GM19455 (cell line): ENCODE measurements at regions not wholly inside any gene's neighbourhood (a gene's known extent, or its start where the extent isn't known, plus 50 kb on each side); places are given as distances from the start of the nearest gene placed in this dataset.
"Not testable (repeated sequence)": the region's sequence is repeated elsewhere in the genome, so short reads cannot be mapped to it uniquely, and the experiment has no call there.

Experiments
- ATAC-seq: cut with Tn5 transposase; IDR thresholded peaks from one replicate; pipeline ENCODE4 v1.9.1; 2021; ENCODE audit not compliant: unreplicated experiment

GRCh38 chr12:13518034-13518433 lies 321.5 kb downstream of the EMP1 start:
- ATAC-seq = not testable (repeated sequence)

GRCh38 chr12:13509740-13510139 lies 313.2 kb downstream of the EMP1 start:
- ATAC-seq = no peak

GRCh38 chr12:13505636-13506035 lies 309.1 kb downstream of the EMP1 start:
- ATAC-seq = no peak

- no peak for ATAC-seq
Measured at GRCh38 chr12:13505224-13505623, 308.7 kb downstream of the EMP1 start.

- ATAC-seq = no peak
Measured at GRCh38 chr12:13504736-13505135, 308.2 kb downstream of the EMP1 start.

DNA sequence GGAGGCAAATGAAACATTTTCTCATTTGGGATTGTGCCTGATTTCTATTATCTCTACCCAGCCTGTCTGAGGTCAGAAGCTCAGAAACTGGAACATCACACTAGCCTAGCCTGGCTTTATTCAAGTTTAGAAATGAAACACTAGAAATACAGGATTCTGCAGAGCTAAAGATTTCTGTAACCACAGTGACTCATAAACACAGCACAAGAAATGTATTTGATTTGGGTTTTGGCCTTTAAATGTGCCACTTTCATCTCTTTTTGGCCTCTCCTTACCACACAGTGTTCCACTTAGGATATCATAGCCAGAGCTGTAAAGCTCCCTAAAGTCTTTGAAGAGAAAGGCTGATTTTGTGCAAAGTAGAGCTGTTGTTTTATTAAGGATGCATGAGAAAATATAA lies 307.5 kb downstream of the EMP1 start:
- no peak for ATAC-seq

DNA sequence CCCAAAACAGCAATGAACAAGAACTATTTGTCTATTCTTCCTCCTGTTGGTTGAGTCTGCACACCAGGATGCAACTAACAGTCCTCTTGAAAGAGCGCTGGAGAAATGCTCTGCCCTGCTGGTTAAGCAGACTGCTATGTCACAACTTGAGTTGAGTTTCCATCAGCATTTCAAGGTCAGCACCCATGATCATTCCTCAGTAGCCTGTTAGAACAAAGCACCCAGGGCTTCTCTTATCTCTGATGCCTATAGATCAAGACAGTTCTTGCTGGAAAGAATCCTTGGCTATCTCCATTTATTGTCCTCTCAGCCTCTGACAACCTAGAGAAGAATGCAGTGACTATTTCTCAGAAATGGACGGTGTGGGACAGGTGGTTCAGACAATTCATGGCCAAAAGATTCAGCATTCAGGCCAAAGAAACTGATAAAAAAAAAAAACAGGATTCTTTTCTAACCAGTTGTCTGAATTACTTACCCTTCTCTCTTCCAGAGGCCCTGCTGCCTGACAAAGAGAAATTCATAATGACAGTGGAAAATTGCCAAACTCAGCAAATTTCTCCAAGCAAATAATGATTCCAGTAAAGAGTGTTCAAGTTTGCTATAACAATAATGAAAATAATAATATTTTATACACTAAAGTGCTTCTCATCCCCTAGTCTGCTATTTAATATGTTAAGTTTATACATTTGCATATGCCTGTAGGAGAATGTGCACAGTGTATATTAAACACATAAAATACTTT lies 306.7 kb downstream of the EMP1 start:
- no peak for ATAC-seq

- no peak for ATAC-seq
Measured at GRCh38 chr12:13499008-13499407, 302.5 kb downstream of the EMP1 start.

- no peak for ATAC-seq
Measured at GRCh38 chr12:13496111-13496510, 299.6 kb downstream of the EMP1 start.

DNA sequence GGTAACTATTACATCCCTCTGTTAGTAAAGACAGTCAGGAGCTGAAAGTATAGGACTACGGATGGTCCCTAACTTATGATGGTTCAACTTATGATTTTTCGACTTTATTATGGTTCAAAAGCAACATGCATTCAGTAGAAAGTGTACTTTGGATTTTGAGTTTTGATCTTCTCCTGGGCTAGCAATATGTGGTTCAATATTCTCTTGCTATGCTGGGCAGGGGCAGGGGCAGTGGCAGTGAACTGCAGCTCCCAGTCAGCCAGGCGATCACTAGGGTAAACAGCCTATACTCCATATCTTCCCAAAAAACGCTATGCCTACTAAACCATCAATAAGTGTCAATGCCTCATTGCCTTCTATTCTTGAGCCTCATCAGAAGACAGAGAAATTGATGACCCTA lies 292.7 kb downstream of the EMP1 start:
- no peak for ATAC-seq

- ATAC-seq = no peak
Measured at GRCh38 chr12:13487326-13487725, 290.8 kb downstream of the EMP1 start.

GRCh38 chr12:13486794-13487193 lies 290.3 kb downstream of the EMP1 start:
- ATAC-seq = no peak

- no peak for ATAC-seq
Measured at GRCh38 chr12:13478650-13479181, 282.2 kb downstream of the EMP1 start.

DNA sequence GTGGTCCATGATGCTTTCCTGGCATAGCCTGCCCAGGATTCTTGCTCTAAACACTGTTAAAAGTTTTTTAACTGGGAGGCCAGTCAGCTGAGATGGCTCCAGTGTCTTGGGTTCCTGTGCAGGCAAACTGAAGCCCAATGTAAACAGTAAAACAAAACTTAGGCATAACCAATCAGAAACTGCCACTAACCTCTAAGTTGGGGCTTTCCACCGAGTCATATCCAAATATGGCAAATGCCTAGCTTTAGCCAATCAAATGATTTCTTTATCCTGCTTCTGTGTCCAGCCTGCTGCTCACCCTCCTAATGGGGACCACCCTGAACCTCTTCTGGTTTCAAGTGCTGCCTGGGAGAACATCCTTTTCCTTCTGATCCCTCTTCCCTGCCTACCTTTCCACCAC lies 277.9 kb downstream of the EMP1 start:
- no peak for ATAC-seq

- peak; percentile 99 for ATAC-seq
Measured at GRCh38 chr12:13472690-13473089, 276.2 kb downstream of the EMP1 start.

DNA sequence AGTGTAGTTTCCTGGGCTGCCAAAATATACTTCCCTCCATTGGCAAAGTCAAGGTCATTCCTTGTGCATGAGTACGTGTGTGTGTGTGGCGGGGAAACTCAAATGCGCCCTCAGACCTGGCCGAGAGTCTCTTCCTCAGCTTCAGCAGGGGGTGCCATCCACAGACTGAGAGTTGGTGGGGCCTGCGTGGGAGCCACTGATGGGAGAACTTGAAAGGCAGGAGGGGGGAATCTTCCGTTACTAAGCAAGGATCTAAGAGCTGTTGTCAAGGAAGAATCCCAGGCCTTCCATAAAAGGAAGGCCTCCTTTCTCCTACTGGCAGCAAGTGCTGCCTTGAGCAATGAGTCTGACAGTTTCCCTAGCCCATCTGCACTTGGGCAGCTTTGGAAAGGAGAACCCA lies 274.9 kb downstream of the EMP1 start:
- no peak for ATAC-seq

- no peak for ATAC-seq
Measured at GRCh38 chr12:13465635-13466034, 269.1 kb downstream of the EMP1 start.

GRCh38 chr12:13463189-13463588 lies 266.7 kb downstream of the EMP1 start:
- ATAC-seq = no peak

DNA sequence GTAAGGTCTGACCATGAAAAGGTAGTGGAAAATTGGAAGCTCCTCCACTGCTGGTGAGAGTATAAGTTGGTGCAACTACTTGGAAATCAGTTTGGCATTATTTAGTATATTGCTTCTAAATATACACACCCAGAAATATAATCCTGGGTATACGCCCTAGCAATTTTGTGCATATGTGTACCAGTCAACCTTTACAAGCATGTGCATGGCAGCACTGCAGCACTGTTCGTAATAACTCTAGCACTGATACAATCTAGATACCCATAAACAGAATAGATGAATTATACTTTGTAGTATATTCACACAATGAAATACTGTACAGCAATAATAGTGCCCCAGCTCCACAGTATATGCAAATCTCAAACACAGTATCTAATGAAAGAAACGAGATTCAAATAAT lies 265.9 kb downstream of the EMP1 start:
- no peak for ATAC-seq

DNA sequence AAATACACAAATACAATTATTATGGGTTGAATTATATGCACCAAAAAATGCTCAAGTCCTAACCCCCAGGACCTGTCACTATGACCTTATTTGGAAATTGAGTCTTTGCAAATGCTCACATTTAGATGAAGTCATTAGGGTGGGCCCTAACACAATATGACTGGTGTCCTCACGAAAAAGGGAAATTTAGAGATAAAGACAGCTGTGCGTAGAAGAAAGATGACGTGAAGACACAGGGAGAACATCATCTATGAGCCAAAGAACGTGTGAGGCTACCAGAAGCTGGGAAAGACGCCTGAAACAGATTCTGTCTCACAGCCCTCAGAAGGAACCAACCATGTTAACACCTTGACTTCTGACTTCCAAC lies 259.2 kb downstream of the EMP1 start:
- ATAC-seq = no peak

GRCh38 chr12:13454991-13455777 lies 258.7 kb downstream of the EMP1 start:
- ATAC-seq = no peak

GRCh38 chr12:13452955-13453570 lies 256.5 kb downstream of the EMP1 start:
- ATAC-seq = no peak
